OCI-M1 (cell line): ENCODE measurements at regions not wholly inside any gene's neighbourhood (a gene's known extent, or its start where the extent isn't known, plus 50 kb on each side); places are given as distances from the start of the nearest gene placed in this dataset.

Source experiments
- DNase-seq: peaks from one replicate; lab custom pipeline; 2025; lab: John Stamatoyannopoulos, UW

DNA sequence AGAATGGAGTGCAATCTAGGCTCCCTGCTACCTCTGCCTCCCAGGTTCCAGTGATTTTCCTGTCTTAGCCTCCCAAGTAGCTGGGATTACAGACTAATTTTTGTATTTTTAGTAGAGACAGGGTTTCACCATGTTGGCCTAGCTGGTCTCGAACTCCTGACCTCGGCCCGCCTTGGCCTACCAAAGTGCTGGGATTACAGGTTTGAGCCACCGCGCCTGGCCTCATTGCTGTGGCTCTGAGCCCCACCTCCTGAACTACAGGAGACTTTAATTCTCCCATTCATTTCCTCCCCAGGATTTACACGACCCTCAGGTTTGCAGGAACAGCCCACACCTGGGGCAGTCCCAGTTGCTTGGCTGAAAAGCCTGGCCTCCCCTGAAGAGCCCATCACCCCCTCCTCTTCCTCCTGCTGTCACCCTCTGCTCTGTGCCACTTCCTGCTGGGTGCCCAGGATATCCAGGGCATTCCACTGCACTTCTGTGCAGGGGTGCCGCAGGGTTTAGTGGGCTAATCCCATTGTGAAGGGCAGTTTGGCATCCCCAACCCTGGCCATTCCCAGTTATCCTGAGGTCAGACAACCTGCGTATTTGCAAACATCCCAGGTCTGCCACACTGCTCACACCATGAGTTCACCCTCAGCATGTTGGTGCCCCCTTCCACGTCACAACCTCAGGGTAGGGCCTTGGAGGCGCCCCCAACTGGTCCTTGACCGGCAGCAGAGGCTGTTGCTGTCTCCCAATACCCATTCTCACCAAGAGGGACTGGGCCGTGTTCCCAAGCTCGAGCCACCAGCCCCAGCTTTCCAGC lies 265.0 kb upstream of the IRX4 start:
- DNase-seq, result no peak

DNA sequence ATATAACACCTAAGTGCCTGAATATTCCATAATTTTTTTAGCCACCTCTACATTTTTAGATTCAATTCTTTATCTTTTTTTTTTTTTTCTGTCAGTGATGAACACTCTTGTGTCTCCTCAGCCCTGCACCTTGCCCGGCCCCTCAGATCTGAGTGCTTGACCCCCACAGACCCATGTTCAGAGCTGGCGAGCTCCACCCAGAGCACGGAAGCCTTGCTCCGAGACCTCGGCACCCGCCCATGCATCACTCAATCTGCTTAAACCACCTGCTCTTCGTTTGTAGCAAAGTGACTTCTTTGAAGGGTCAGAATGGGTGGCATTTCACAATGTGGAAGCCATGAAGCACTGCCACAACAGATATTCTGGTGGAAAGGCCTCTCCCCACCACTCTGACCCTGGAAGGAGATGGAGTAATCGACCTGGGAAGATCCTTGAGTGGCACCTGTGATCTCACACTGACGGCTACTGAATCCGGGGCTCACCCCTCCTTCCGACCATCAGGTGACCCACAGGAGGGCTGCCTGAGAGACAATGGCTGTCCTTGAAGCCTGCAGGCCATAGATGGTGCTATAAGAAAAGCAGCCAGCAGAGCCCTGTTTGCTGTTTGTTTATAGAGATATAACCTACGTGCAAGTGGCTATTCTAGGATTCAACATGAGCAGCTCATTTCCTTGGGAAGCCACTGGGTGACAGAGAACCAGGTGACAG lies 261.1 kb upstream of the IRX4 start:
- no peak for DNase-seq

DNA sequence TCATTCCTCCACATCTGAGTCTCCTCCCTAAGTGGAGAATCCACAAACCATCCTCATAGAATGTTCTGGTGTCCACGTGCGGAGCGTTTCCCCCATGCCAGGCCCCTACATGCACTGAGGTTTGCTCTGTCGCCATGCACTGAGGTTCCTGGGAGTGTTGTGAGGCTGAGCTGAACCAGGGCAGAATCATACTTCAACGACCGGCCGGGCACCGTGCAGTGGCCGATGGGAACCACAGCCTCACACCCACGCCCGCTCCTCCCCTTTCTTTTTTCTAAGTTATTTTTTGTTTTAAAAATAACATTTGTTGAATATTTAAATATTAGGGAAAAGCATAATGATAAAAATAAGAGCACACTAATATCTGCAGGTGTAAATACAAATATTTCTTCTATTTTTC lies 260.4 kb upstream of the IRX4 start:
- DNase-seq, result no peak

DNA sequence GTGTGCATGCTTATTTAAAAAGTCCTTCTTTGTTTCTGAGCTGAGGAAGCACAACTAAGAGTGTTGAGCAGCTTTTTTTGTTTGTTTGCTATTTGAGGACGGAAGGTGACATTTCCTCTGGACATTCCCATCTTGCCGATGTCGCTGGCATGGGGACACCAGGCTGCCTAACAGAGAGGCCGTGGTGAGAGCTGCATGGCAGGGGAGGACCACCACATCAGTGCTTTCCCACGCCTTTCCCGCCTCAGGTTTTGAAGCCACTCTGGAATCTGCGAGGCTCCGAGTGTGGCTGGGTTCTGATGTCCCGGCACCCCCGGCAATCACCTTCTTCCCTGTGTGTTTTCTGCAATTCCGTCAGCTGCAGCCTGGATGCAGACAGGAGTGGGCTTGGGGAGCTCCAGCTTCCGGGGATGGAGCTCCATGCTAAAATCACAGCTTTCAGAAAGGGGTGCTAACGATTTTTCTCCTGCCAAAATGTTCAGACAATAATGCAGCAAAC lies 259.8 kb upstream of the IRX4 start:
- no peak for DNase-seq

DNA sequence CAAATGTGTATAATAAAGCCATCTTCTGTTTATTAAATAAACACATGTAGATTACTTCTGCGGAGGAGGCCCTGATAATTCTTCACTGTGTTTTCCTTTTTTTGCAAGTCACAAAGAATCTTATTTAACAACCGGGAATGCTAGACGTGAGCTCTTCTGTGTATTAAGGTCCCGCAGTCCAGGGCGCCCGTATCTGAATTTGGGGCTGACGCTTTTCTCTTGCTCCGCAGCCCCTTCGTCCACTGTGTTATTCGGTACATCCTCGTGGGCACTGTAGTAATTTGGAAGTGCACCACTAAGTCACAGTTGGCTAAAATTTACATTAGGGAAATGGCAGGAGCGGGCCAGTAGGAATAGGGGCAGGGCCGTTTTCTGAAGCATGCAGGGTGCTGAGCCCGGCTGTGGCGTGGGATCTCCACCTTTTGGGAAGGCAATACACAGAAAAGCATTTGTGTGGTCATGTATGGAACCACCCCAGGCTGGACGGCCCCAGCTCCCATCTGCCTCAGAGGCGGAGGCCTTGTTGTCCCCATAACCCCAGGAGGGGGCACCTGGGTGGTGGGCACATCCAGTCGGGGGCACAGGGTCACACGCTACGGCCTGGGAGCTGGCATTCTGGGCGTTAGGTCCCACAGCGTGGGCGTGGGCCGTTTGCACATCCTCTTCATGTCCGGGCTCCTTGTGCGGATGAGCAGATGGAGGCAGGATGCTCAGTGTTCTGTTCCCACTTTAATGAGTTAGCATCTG lies 258.7 kb upstream of the IRX4 start:
- DNase-seq, result no peak

DNA sequence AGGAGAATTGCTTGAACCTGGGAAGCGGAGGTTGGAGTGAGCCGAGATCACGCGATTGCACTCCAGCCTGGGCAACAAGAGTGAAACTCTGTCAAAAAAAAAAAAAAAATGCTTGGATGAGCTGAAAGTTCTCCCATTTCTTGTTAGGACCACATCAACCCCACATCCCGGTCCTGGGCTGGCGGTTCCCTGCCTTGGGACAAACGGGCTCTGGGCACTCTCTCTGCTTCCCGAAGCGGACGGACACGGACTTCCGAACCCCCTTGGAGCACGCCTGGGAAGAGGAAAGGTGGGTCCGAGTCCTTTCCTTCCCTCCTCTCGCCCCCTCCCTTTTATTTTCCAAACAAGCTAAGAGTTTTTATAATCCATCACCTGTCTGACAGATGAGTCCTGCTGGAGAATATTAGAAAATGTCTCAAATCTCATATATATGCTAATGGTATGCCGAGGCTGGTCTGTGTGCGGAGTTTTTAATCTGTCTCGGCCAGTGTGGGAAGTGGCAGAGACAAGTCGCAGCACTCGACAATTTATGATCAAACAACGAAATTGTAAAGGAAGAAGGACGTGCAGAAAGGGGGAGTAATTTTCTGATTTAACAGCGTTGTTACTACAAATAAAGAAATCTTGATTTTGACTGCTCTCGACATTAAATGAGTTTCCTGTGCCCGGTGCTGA lies 257.9 kb upstream of the IRX4 start:
- no peak for DNase-seq

DNA sequence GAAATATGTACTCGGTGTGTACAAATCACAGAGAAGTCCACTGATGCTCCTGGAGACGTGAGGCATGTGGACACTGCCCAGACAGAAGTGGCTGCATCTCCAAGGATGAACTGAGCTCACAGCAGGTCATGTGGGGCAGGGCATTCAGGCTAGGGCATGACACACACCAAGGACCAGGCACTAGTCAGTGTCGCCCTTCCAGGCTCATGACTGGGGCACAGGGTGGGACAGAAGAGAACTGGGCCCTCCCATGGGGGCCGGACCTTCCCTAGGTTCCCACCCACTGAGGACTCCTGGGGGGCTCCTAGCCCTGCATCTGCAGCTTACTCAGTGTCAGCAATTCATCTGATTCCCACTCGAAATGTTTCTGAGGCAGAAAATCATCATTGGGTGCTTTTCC lies 256.8 kb upstream of the IRX4 start:
- no peak for DNase-seq

DNA sequence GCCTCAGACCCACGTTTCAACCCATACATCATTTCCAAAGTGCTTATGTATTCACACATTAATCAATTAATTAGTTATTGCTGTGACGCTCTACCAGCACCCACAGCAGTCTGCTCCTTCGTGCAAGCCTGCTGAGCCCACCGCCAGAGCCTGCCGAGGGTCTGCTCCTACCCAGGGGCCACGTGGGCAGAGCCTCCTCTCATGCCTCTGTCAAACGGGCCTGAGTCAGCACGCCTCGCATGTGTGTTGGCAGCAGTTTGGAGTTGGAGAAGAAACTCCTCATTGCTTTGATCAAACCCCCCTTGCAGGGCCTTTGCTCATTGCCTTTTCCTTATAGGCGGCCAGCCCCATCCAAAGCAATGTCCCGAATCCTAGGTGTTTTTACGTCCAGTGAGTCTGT lies 256.2 kb upstream of the IRX4 start:
- no peak for DNase-seq

DNA sequence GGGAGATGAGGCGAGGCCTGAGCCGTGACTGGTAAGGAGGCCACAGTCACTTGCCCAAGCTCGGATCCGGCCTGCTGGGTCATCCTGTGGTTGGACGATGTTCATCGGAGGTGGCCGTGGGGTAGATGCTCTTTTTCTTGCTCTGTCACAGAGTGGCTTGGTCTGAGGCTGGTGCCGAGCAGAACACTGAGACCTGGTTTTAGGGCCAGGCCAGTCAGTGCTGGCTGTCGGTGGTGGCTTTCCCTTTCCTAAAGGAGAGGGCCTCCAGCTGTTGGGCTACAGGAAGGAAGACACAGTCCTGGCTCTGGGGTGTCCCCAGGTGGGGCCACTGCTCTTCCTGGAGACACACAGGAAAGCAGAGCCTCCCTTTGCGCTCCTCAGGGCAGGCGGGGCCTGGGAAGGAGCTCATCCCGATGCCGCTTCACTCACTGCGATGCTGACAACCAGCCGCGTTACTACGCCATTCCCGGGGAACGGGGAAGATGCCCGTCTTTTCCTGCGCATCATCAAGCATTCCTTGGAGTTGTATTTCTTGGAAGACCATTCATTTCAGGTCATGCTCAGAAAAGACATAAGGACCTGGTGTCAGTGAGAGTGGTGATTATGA lies 254.8 kb upstream of the IRX4 start:
- DNase-seq, result no peak

DNA sequence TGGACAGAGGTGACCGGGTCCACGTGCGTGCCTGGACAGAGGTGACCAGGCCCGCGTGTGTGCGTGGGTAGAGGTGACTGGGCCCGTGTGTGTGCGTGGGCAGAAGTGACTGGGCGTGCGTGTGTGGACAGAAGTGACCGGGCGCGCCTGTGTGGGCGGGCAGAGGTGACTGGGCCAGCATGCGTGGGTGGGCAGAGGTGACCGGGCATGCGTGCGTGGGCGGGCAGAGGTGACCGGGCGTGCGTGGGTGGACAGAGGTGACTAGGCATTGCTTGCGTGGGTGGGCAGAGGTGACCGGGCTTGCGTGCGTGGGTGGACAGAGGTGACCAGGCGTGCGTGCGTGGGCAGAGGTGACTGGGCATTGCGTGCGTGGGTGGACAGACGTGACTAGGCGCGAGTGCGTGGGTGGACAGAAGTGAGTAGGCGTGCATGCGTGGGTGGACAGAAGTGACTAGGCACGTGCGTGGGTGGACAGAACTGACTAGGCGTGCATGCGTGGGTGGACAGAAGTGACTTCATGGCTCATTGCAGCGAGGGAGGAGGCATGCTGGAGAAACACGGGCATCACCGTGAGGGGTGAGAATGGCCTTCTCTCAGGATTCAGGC lies 254.1 kb upstream of the IRX4 start:
- no peak for DNase-seq

DNA sequence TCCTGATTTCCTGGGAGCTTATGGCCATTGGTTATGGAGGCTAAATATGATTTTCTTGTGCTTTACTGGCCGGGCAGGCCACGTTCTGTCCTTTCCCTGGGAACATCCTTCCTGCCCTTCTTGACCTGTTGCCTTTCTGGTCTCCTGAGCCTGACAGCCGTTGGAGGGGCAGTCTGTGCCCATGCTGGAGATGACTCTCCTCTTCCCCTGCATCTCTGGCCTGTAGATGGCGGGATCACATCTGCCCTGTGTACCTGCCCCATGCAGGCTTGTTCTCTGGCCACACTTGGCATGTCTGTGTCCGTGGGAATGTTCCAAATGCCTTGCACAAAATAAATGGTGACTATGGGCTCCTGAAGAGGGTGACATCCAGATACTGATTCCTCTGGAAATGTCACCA lies 253.1 kb upstream of the IRX4 start:
- no peak for DNase-seq

DNA sequence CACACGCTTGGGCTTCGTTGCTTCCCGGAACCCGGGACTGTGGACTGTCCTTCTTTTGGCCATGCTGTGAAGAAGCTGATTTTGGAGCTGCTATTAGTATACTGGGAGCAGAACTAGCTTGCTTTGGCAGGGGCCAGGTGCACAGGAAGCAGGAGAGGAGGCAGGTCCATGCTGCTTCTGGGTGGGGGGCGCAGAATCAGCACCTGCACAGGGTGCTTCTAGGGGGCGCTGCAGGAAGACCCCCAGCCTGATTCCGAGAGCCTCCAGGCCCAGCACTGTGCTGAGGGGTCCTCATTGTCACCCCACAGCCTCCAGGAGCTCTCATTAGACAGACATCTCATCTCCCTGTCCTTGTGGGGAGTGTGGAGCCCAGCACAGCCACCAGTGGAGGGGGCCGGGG lies 252.6 kb upstream of the IRX4 start:
- DNase-seq, result no peak

DNA sequence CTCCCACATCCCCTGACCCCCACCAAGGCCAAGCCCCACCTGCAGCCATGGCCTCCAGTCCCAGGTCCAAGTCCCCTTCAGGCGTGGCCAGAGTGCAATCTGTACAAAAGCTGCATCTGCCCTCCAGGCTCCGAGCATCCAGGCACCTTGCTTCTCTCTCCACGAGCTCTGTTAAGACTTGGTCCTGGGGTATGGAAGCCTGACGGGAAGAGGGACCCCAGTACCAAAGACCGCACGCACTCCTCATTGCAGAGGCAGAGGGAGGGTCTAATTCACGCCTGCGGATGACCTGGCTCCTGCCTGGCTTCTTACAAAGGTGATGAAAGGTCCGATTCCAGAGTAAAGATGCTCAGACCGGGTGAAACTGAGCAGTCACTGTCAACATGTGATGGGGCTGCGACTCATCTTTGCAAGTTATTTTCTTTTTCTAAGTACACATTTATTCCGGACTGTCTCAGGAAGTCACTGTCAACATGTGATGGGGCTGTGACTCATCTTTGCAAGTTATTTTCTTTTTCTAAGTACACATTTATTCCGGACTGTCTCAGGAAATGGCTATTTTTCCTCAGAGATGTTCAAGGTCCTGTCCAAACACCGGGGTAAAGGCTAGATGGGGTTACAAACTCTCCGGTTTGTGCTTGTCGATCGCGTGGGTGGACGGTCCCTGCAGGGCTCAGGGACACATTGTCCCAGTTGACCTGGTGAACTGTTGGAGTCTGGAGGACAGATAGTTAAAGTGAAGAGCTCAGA lies 252.0 kb upstream of the IRX4 start:
- DNase-seq, result no peak

DNA sequence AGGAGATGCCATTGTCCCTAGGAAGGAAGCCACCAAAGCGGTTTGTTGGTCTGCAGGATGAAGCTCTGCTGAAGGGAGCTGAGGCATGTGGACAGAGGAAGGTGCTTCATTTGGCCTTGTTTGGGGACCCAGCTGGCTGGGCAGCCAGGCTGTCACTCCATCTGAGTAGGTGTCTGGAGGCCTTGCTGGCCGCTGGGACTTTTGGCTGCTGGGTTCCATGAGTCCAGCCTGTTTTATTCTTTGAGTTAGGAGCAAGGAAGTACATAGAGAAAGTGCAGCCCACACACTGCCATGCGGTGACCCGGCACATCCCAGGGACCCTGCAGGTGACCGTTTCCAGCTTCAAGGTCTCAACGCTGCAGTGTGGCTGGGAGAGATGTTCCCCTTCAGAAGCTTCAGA lies 251.2 kb upstream of the IRX4 start:
- DNase-seq, result no peak

DNA sequence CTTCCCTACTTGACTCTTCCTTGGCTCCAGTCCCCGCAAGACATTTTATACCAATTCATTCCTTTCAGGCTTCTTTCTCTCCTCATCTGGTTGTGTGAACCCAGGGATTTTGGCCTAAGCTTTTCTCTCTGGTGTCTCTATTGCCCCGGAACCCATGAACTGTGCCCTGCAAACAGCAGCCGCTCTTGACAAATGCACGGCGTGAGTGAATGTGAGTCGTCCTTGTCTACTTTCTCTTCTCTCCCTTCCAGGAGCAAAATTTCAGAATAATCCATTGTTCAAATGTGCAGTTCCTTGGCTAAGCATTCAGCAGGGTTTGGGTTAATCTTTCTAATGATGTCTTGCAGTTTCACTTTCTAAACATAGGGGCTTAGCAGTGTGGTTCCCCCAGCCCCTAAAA lies 250.4 kb upstream of the IRX4 start:
- DNase-seq, result no peak

DNA sequence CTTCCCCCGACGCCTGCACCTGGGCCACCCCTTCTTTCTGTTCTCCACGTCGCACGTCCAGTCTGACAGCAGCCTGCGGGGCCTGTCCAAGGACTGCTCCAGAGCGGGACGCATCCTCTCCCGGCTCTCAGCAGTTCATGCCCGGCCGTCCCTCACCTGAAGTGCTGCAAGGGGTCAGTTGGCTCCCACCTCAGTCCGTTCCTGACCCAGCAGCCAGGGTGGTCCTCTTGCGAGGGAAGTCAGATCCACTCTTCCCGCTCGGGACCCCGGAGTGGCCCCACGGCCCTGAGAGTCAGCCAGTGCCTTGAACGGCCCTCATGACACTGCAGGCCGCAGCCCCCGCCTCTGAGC lies 249.7 kb upstream of the IRX4 start:
- DNase-seq, result no peak

DNA sequence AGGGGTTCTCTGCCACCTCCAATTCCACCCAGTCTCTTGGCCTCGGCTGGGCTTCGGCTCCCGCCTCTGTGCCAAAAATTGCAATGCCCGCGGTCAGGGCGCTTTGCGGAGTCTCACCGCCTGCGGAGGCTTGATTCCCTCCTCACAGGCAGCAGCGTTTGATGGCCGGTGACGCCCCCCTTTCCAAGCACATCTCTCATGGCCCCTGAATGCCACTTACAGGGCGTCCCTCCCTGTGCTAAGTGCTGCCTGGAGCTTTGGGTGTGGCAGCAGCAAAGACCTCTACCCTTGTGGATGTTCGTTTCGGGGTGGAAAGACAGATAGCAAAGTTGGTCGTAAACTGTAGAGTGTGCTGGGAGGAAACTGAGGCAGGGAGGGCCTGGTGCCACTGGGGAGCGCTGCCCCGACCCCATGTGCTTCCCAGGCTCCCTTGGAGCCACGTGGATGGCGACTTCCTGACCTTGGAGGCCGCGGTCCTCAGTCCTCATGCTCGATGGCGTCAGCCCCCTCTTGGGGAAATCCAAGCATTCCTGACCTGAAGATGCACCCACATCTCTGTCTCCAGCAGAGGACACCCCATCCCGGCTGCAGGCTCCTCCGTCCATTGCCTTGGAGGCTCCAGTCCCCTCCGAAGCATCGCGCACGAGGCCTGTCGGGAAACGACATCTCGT lies 249.2 kb upstream of the IRX4 start:
- DNase-seq, result no peak

DNA sequence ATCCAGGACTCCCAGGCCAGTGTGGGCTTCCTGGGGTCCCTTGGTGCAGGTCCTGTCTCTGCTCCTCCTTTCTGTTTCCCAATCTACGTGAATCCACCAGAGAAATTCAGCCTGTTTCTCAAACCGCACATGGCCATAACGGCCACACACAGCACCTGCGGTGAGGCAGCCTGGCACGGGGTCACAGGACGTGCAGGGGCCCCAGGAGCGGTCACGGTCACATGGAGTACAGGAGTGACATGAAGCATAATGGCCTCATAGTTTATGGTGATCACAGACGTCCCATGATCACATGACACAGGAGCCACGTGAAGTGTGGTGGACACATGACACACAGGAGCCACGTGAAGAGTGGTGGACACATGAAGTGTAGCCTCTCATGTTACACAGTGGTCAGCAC lies 248.5 kb upstream of the IRX4 start:
- no peak for DNase-seq

DNA sequence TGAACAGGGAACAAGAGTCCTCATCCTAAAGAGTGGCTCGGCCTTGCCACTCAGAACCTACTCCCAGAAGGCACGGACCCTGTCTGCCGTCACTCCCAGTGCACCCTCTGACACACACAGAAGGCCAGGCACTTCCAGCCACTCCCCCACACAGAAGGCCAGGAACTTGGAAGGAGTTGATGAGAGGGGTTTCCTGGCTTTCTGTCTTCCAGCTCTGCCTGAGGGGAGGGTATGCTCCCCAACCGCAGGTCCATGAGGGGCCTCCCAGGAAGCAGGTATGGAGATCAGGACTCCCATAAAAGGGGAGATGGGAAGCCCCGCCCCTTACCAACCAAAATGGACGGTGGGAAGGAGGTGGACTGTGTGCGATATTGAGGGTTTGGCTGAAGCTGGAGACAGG lies 247.6 kb upstream of the IRX4 start:
- no peak for DNase-seq

DNA sequence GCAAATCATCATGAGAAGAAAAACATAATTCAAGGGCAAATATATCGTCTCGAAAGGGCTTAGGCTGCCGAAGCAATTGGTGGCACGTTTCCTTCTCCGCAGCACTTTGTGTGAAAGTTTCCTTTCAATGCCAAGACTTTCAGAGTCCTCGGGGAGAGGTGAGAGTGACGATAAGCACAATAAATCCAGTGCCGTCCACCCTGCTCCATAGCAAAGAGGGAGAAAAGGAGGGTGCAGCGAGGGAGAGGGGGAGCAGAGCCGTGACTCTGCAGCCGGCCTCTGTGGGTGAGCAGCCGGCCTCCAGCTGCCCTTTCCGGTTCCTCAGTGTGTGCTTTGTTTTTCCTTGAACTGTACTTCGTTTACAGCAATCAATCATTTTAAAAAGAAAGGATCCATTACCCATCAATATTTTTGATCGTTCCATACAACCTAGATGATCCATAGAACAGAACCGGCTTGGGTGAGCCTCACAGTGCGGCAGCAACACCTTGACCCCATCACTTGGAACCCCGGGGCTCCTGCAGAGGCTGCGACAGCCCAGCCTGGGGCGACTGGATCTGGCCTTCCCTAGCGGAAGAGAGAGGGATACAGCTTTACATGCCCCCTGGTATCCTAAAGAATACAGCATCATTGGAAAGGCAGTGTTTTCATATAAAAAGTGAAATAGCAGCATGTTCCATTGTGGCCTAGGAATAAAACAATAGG lies 247.0 kb upstream of the IRX4 start:
- no peak for DNase-seq
